HCT116 (cell line): ENCODE measurements at regions not wholly inside any gene's neighbourhood (a gene's known extent, or its start where the extent isn't known, plus 50 kb on each side); places are given as distances from the start of the nearest gene placed in this dataset.

Experiments used
- ATAC-seq: fragments of 200-7000 bp; cut with Tn5 transposase; 2 replicates; pipeline ENCODE4 v1.9.1; 2020; ENCODE audit warnings: mild to moderate bottlenecking, moderate library complexity
- BruUV-seq: library from RNA; stranded (reverse); fragments of 400-500 nt; replicated peaks from 2 replicates; lab custom pipeline; 2021; lab: Mats Ljungman, UMichigan
- CTCF ChIA-PET: fragments of 300-600 bp; sonication (Branson Sonifier 250); formaldehyde crosslinking; loops from one replicate; lab custom pipeline; 2021; ENCODE audit warnings: antibody characterized with exemption; lab: Charles Lee
- POLR2A ChIA-PET: fragments of 300-600, 350-600 bp; sonication (Branson Sonifier 250); formaldehyde crosslinking; loops from one replicate; lab custom pipeline; 2021; ENCODE audit warnings: antibody characterized with exemption; lab: Charles Lee
- RAD21 ChIA-PET, 2 experiments: fragments of 300-600 bp; sonication (Branson Sonifier 250); formaldehyde crosslinking; loops; one replicate each; lab custom pipeline; 2023; ENCODE audit warnings: low total read pairs in 2 of 2; ENCODE audit not compliant: uncharacterized antibody in 2 of 2, unreplicated experiment in 2 of 2, low non-redundant PET in 1 of 2; lab: Charles Lee
- DNase-seq: peaks from one replicate; pipeline ENCODE4 v3.0.0-alpha.2; 2010; ENCODE audit warnings: low read depth, low spot score
- H2AFZ ChIP-seq: fragments of 200-600 bp; shearing (Covaris generic), sonication (generic); 2 replicates; pipeline ENCODE4 v1.6.1; 2017; ENCODE audit warnings: low read depth, mixed run types, mixed read lengths, antibody characterized with exemption, low read length; ENCODE audit not compliant: poor library complexity, severe bottlenecking
- H3K27ac ChIP-seq: 2 replicates; pipeline ENCODE4 v1.5.1; 2012; ENCODE audit warnings: low read depth, low read length
- H3K27me3 ChIP-seq: fragments of 200-600 bp; sonication (generic); 2 replicates; pipeline ENCODE4 v1.6.1; 2016; ENCODE audit warnings: mixed run types, low read length, mixed read lengths; ENCODE audit not compliant: insufficient read depth
- H3K36me3 ChIP-seq, 2 experiments: fragments of 200-500 bp in 1 of 2; fragments of 200-600 bp in 1 of 2; sonication (Bioruptor generic) in 1 of 2; sonication (generic) in 1 of 2; 2 replicates each; pipeline versions ENCODE4 v1.5.1 to v1.6.1; 2014 to 2016; ENCODE audit warnings: low read length in 2 of 2, inconsistent platforms in 1 of 2, mixed read lengths in 1 of 2, mixed run types in 1 of 2; ENCODE audit not compliant: insufficient read depth in 2 of 2, control insufficient read depth in 1 of 2
- H3K4me1 ChIP-seq, 2 experiments: fragments of 200-600 bp in 1 of 2; sonication (generic) in 1 of 2; 2 replicates each; pipeline versions ENCODE4 v1.5.1 to v1.6.1; 2012 to 2017; ENCODE audit warnings: low read length in 2 of 2, inconsistent platforms in 1 of 2, mild to moderate bottlenecking in 1 of 2, mixed read lengths in 1 of 2, mixed run types in 1 of 2, moderate library complexity in 1 of 2; ENCODE audit not compliant: insufficient read depth in 2 of 2, control insufficient read depth in 1 of 2
- H3K4me2 ChIP-seq: fragments of 200-600 bp; sonication (generic); 2 replicates; pipeline ENCODE4 v1.6.1; 2017; ENCODE audit warnings: mixed run types, low read length, mixed read lengths
- H3K4me3 ChIP-seq, 2 experiments: fragments of 200-600 bp in 1 of 2; sonication (generic) in 1 of 2; replicated peaks in 1 of 2; 2 replicates each; pipeline ENCODE4 v1.5.1; 2011 to 2016; ENCODE audit warnings: low read length in 2 of 2, control low read depth in 1 of 2, low read depth in 1 of 2, mild to moderate bottlenecking in 1 of 2, mixed read lengths in 1 of 2, mixed run types in 1 of 2
- H3K79me2 ChIP-seq: fragments of 200-600 bp; sonication (generic); 2 replicates; pipeline ENCODE4 v1.6.1; 2017; ENCODE audit warnings: mild to moderate bottlenecking, mixed run types, low read length, moderate library complexity, mixed read lengths; ENCODE audit not compliant: insufficient read depth
- H3K9ac ChIP-seq: fragments of 200-600 bp; sonication (generic); 2 replicates; pipeline ENCODE4 v1.6.1; 2016; ENCODE audit warnings: low read length, mixed read lengths
- H3K9me2 ChIP-seq: fragments of 200-600 bp; sonication (generic), shearing (Covaris generic); 2 replicates; pipeline ENCODE4 v1.6.1; 2017; ENCODE audit warnings: mixed run types, mild to moderate bottlenecking, moderate library complexity; ENCODE audit not compliant: insufficient read depth
- H3K9me3 ChIP-seq, 2 experiments: fragments of 200-500 bp in 1 of 2; fragments of 200-600 bp in 1 of 2; sonication (Bioruptor generic) in 1 of 2; sonication (generic) in 1 of 2; 2 replicates each; pipeline ENCODE4 v1.6.1; 2014 to 2017; ENCODE audit warnings: low read length in 2 of 2, mixed read lengths in 2 of 2, inconsistent platforms in 1 of 2, low read depth in 1 of 2, mild to moderate bottlenecking in 1 of 2, mixed run types in 1 of 2, moderate library complexity in 1 of 2; ENCODE audit not compliant: control insufficient read depth in 1 of 2, insufficient read depth in 1 of 2
- H4K20me1 ChIP-seq: fragments of 200-600 bp; sonication (generic), shearing (Covaris generic); 2 replicates; pipeline ENCODE4 v1.6.1; 2017; ENCODE audit warnings: mixed run types, mild to moderate bottlenecking, moderate library complexity; ENCODE audit not compliant: insufficient read depth
- CBX3 ChIP-seq: IDR thresholded peaks from 2 replicates; pipeline ENCODE4 v1.6.1; 2012; ENCODE audit warnings: low read depth
- CEBPB ChIP-seq: IDR thresholded peaks from 2 replicates; pipeline ENCODE4 v1.6.1; 2012; ENCODE audit warnings: low read depth
- ELF1 ChIP-seq: IDR thresholded peaks from 2 replicates; pipeline ENCODE4 v1.6.1; 2012; ENCODE audit warnings: low read depth, borderline replicate concordance
- EZH2 ChIP-seq: fragments of 200-600 bp; sonication (generic); IDR thresholded peaks from 2 replicates; pipeline ENCODE4 v1.6.1; 2017; ENCODE audit warnings: antibody characterized with exemption, mixed run types
- EZH2phosphoT487 ChIP-seq: fragments of 200-600 bp; IDR thresholded peaks from 2 replicates; pipeline ENCODE4 v1.6.1; 2018; ENCODE audit warnings: antibody characterized with exemption, borderline replicate concordance
- FOSL1 ChIP-seq: IDR thresholded peaks from 2 replicates; pipeline ENCODE4 v1.6.1; 2012; ENCODE audit warnings: low read depth
- JUND ChIP-seq: IDR thresholded peaks from 2 replicates; pipeline ENCODE4 v1.6.1; 2012
- MAX ChIP-seq: IDR thresholded peaks from 2 replicates; pipeline ENCODE4 v1.6.1; 2012
- POLR2A ChIP-seq: IDR thresholded peaks from 2 replicates; pipeline ENCODE4 v1.7.0; 2011; ENCODE audit warnings: borderline replicate concordance; ENCODE audit not compliant: insufficient read depth, insufficient read length; ENCODE audit errors: extremely low read depth
- POLR2AphosphoS5 ChIP-seq: IDR thresholded peaks from 2 replicates; pipeline ENCODE4 v1.6.1; 2011; ENCODE audit warnings: mild to moderate bottlenecking, low read depth, low read length, moderate library complexity
- RAD21 ChIP-seq: IDR thresholded peaks from 2 replicates; pipeline ENCODE4 v1.6.1; 2012; ENCODE audit warnings: low read depth, mild to moderate bottlenecking
- SIN3A ChIP-seq: IDR thresholded peaks from 2 replicates; pipeline ENCODE4 v1.6.1; 2012; ENCODE audit warnings: low read depth
- SP1 ChIP-seq: IDR thresholded peaks from 2 replicates; pipeline ENCODE4 v1.6.1; 2012; ENCODE audit warnings: low read depth
- SRF ChIP-seq: IDR thresholded peaks from 2 replicates; pipeline ENCODE4 v1.6.1; 2012; ENCODE audit warnings: low read depth
- TCF7L2 ChIP-seq: IDR thresholded peaks from 2 replicates; pipeline ENCODE4 v1.7.0; 2011; ENCODE audit warnings: borderline replicate concordance, inconsistent platforms; ENCODE audit not compliant: insufficient read depth, insufficient read length; ENCODE audit errors: extremely low read depth
- YY1 ChIP-seq: IDR thresholded peaks from 2 replicates; pipeline ENCODE4 v1.6.1; 2011; ENCODE audit warnings: low read length, low read depth, moderate library complexity, mild to moderate bottlenecking; ENCODE audit not compliant: insufficient replicate concordance; ENCODE audit errors: extremely low read depth
- ZBTB33 ChIP-seq: IDR thresholded peaks from 2 replicates; pipeline ENCODE4 v1.6.1; 2011; ENCODE audit warnings: mild to moderate bottlenecking, low read length, moderate library complexity; ENCODE audit not compliant: insufficient replicate concordance; ENCODE audit errors: extremely low read depth
- ZFX ChIP-seq: fragments of 450-650 bp; IDR thresholded peaks from 2 replicates; pipeline ENCODE4 v1.6.1; 2017
- ZNF274 ChIP-seq: fragments of 200-500 bp; sonication (Bioruptor generic); IDR thresholded peaks from 2 replicates; pipeline ENCODE4 v1.6.1; 2014; ENCODE audit warnings: mild to moderate bottlenecking, low read depth, low read length, inconsistent platforms
- intact Hi-C: fragments of 100-400 bp; cut with micrococcal nuclease; formaldehyde crosslinking; loops from 2 replicates; pipeline ENCODE4 v1.10.0; 2022
- TF ChIP-seq, protein P1 (sequence below), 3 experiments: fragments of 200-600 bp in 1 of 3; sonication (generic) in 1 of 3; IDR thresholded peaks in 2 of 3; conservative IDR thresholded peaks in 1 of 3; 2 replicates each; pipeline ENCODE4 v1.5.1; 2012 to 2017; ENCODE audit warnings: low read depth in 2 of 3, low read length in 2 of 3, antibody characterized with exemption in 1 of 3, borderline replicate concordance in 1 of 3, control low read depth in 1 of 3, mild to moderate bottlenecking in 1 of 3, mixed read lengths in 1 of 3, mixed run types in 1 of 3, moderate library complexity in 1 of 3; ENCODE audit not compliant: insufficient read depth in 1 of 3

DNA sequence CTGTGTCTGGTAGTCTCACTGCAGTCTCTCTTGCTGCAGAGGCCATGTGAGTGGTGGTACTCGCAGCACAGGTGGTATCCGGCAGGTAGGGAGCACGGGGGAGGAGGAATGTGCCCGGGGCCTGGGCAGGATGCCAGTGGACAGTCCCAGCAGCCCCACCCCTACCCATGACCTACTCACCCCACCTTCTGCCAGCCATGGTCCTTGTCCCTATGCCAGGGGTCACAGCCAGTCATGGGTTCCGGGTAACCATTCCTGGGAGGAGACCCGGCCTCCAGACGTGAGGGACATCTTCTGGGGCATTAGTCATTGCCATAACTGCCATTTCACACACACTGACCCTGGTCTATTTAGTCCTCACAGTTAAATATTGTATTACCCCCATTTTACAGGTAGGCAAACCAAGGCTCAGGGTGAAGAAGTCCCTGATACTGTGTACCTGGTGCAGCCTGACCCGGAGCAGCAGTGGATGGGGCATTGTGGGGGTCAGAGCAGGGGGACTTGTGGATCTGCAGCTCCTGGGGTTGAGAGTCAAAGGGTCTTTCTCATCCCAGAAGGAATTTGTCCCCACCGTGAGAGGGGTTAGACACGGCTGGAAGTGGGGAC lies 58.8 kb upstream of the TAC4 start:
- Histone ChIP-seq H3K9ac (no peak overlapping the region), H4K20me1 (no peaks in the 10 kb centered on the region), H3K27ac (no peak overlapping the region), H3K27me3 (peaks cover 9% of the 10 kb centered on the region; the same call in 1 of the 2 replicates), H2AFZ (no peak overlapping the region), H3K9me2 (no peaks in the 10 kb centered on the region), H3K36me3 (no peaks in the 10 kb centered on the region), H3K9me3 (no peaks in the 10 kb centered on the region), H3K4me3 (no peak overlapping the region), H3K4me2 (no peak overlapping the region), H3K79me2 (no peaks in the 10 kb centered on the region), H3K4me1 (peaks cover 17 to 33% of the 10 kb centered on the region in 2 experiments)
- intact Hi-C loops, result no loop called here
- RAD21 ChIA-PET, result no interaction called here
- POLR2A ChIA-PET, result no interaction called here
- ATAC-seq (no peak), DNase-seq (no peak)
- TF ChIP-seq SRF (no peak), ZBTB33 (no peak), ZNF274 (no peak), POLR2A (no peak), EZH2phosphoT487 (no peak), EZH2 (no peak), TCF7L2 (no peak), JUND (no peak), FOSL1 (no peak), SIN3A (no peak), YY1 (no peak), MAX (no peak), CBX3 (no peak), CEBPB (no peak), ZFX (no peak), RAD21 (no peak), SP1 (no peak), POLR2AphosphoS5 (no peak), ELF1 (no peak)
- TF ChIP-seq, protein P1, sequence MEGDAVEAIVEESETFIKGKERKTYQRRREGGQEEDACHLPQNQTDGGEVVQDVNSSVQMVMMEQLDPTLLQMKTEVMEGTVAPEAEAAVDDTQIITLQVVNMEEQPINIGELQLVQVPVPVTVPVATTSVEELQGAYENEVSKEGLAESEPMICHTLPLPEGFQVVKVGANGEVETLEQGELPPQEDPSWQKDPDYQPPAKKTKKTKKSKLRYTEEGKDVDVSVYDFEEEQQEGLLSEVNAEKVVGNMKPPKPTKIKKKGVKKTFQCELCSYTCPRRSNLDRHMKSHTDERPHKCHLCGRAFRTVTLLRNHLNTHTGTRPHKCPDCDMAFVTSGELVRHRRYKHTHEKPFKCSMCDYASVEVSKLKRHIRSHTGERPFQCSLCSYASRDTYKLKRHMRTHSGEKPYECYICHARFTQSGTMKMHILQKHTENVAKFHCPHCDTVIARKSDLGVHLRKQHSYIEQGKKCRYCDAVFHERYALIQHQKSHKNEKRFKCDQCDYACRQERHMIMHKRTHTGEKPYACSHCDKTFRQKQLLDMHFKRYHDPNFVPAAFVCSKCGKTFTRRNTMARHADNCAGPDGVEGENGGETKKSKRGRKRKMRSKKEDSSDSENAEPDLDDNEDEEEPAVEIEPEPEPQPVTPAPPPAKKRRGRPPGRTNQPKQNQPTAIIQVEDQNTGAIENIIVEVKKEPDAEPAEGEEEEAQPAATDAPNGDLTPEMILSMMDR (IDR thresholded peaks at IDR 0.05 in 2 of 3, conservative IDR thresholded peaks at IDR 0.05 in 1 of 3; ENCODE audit: borderline replicate concordance in 1 of 3, insufficient read depth in 1 of 3, low read depth in 2 of 3, low read length in 2 of 3), result no peak
- CTCF ChIA-PET, result no interaction called here
- no TSS peak for BruUV-seq
